IPS-NIHi7 (cell line): ENCODE measurements at regions not wholly inside any gene's neighbourhood (a gene's known extent, or its start where the extent isn't known, plus 50 kb on each side); places are given as distances from the start of the nearest gene placed in this dataset.

Source experiments
- DNase-seq: peaks from one replicate; pipeline ENCODE4 v3.0.0; 2012; ENCODE audit warnings: mixed read lengths; ENCODE audit errors: extremely low spot score

GRCh38 chr13:80284290-80284689 is 56.6 kb downstream of the SPRY2 start:
- no peak for DNase-seq

GRCh38 chr13:80278706-80279105 is 62.2 kb downstream of the SPRY2 start:
- no peak for DNase-seq

GRCh38 chr13:80276371-80277289 is 64.3 kb downstream of the SPRY2 start:
- DNase-seq, result peak; percentile 18

- DNase-seq, result no peak
These were observed 66.3 kb downstream of the SPRY2 start for GRCh38 chr13:80274643-80275042.

- DNase-seq, result no peak
These were observed 67.2 kb downstream of the SPRY2 start for GRCh38 chr13:80273718-80274117.

- no peak for DNase-seq
These were observed 75.6 kb downstream of the SPRY2 start for GRCh38 chr13:80265348-80265747.

- no peak for DNase-seq
These were observed 77.0 kb downstream of the SPRY2 start for GRCh38 chr13:80263745-80264513.

- no peak for DNase-seq
These were observed 78.8 kb downstream of the SPRY2 start for GRCh38 chr13:80262051-80262695.

GRCh38 chr13:80259159-80259558 is 81.8 kb downstream of the SPRY2 start:
- no peak for DNase-seq

GRCh38 chr13:80256352-80256932 is 84.5 kb downstream of the SPRY2 start:
- no peak for DNase-seq

GRCh38 chr13:80255946-80256345 is 85.0 kb downstream of the SPRY2 start:
- DNase-seq, result no peak

GRCh38 chr13:80251403-80251802 is 89.5 kb downstream of the SPRY2 start:
- no peak for DNase-seq

GRCh38 chr13:80250213-80250810 is 90.6 kb downstream of the SPRY2 start:
- DNase-seq, result no peak

- DNase-seq, result no peak
These were observed 91.3 kb downstream of the SPRY2 start for GRCh38 chr13:80249516-80250212.

- no peak for DNase-seq
These were observed 95.7 kb downstream of the SPRY2 start for GRCh38 chr13:80245162-80245733.

GRCh38 chr13:80244574-80244973 is 96.4 kb downstream of the SPRY2 start:
- no peak for DNase-seq

- DNase-seq, result no peak
These were observed 98.0 kb downstream of the SPRY2 start for GRCh38 chr13:80242728-80243427.

- DNase-seq, result no peak
These were observed 101.2 kb downstream of the SPRY2 start for GRCh38 chr13:80239571-80240255.

- DNase-seq, result peak; percentile 26
These were observed 101.8 kb downstream of the SPRY2 start for GRCh38 chr13:80239116-80239515.
